Cardiac muscle cell (in vitro differentiated cells and primary cell): ENCODE measurements at regions not wholly inside any gene's neighbourhood (a gene's known extent, or its start where the extent isn't known, plus 50 kb on each side); places are given as distances from the start of the nearest gene placed in this dataset.

ENCODE experiments used
- DNase-seq, 2 donors: peaks; one replicate each; pipeline versions ENCODE4 v3.0.0 to v3.0.0-alpha.2; 2010 to 2017; ENCODE audit warnings: low read depth in 1 of 2, low spot score in 1 of 2
- H3K27ac ChIP-seq: fragments of 200-600 bp; sonication (generic); 2 replicates; pipeline ENCODE4 v1.5.1; 2016
- H3K27me3 ChIP-seq: fragments of 200-600 bp; sonication (generic); 2 replicates; pipeline ENCODE4 v1.6.0; 2016; ENCODE audit warnings: control low read depth
- H3K36me3 ChIP-seq: fragments of 200-600 bp; sonication (generic); 2 replicates; pipeline ENCODE4 v1.5.1; 2016; ENCODE audit warnings: control low read depth
- H3K4me1 ChIP-seq: fragments of 200-600 bp; sonication (generic); 2 replicates; pipeline ENCODE4 v1.8.1; 2017; ENCODE audit warnings: low read depth, mild to moderate bottlenecking, mixed run types
- H3K4me3 ChIP-seq: fragments of 200-600 bp; sonication (generic); 2 replicates; pipeline ENCODE4 v1.5.1; 2016; ENCODE audit warnings: mild to moderate bottlenecking
- H3K9me3 ChIP-seq: fragments of 200-600 bp; sonication (generic); 2 replicates; pipeline ENCODE4 v1.5.1; 2017; ENCODE audit warnings: low read depth, mild to moderate bottlenecking, control low read depth
- TF ChIP-seq, protein P1 (sequence below): IDR thresholded peaks from 2 replicates; pipeline ENCODE4 v1.5.1; 2012; ENCODE audit warnings: low read depth, mild to moderate bottlenecking, low read length

DNA sequence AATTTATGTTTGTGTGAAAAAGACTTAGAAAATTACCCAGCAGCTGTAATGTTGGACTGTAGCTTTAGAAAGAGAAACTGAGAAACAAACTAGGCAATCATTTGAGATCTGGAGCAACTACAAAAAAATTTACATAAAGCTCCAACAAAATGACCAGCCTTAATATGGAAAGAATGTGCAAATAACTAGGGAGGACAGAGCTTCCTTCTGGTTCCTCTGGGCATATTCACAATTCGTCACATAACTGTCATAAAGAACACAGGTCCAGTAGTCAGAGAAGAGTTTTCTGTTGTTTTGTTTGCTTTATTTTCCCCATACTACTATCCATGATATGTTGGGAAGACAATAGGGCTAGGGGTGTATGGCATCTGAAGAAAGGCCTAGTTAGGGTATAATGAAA is 416.8 kb upstream of the DSEL start:
- no peak for DNase-seq
- TF ChIP-seq, protein P1, sequence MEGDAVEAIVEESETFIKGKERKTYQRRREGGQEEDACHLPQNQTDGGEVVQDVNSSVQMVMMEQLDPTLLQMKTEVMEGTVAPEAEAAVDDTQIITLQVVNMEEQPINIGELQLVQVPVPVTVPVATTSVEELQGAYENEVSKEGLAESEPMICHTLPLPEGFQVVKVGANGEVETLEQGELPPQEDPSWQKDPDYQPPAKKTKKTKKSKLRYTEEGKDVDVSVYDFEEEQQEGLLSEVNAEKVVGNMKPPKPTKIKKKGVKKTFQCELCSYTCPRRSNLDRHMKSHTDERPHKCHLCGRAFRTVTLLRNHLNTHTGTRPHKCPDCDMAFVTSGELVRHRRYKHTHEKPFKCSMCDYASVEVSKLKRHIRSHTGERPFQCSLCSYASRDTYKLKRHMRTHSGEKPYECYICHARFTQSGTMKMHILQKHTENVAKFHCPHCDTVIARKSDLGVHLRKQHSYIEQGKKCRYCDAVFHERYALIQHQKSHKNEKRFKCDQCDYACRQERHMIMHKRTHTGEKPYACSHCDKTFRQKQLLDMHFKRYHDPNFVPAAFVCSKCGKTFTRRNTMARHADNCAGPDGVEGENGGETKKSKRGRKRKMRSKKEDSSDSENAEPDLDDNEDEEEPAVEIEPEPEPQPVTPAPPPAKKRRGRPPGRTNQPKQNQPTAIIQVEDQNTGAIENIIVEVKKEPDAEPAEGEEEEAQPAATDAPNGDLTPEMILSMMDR, result no peak
- H3K9me3 ChIP-seq, result no peaks in the 10 kb centered on the region

DNA sequence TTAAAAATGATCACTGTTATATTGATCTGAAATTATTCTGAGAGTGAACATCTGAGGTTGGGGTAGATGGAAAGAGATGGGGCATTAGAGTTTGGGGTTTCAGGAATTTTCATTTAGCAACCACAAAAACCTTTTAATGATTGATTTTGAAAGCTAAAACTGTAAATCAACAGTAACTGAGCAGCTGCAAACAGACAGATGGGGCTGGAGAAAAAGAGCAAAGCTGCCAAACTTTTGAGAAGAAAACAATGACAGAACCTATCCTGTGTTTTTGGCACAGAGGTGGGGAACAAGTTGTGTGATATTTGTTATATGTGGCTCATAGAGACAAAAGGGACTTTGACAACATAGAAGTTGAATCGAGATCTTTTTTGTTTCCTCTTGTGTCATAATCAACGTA is 415.8 kb upstream of the DSEL start:
- DNase-seq, result no peak
- no peaks in the 10 kb centered on the region for H3K36me3 ChIP-seq
- H3K27me3 ChIP-seq, result no peaks in the 10 kb centered on the region
- H3K27ac ChIP-seq, result no peak overlapping the region
- no peaks in the 10 kb centered on the region for H3K9me3 ChIP-seq
- TF ChIP-seq, protein P1, result no peak
- no peaks in the 10 kb centered on the region for H3K4me1 ChIP-seq
- no peak overlapping the region for H3K4me3 ChIP-seq

More for the DNA sequence above, 416.8 kb upstream of the DSEL start:
- Histone ChIP-seq H3K4me3 (no peak overlapping the region), H3K4me1 (no peaks in the 10 kb centered on the region), H3K36me3 (no peaks in the 10 kb centered on the region), H3K27me3 (no peaks in the 10 kb centered on the region), H3K27ac (no peak overlapping the region)

DNA sequence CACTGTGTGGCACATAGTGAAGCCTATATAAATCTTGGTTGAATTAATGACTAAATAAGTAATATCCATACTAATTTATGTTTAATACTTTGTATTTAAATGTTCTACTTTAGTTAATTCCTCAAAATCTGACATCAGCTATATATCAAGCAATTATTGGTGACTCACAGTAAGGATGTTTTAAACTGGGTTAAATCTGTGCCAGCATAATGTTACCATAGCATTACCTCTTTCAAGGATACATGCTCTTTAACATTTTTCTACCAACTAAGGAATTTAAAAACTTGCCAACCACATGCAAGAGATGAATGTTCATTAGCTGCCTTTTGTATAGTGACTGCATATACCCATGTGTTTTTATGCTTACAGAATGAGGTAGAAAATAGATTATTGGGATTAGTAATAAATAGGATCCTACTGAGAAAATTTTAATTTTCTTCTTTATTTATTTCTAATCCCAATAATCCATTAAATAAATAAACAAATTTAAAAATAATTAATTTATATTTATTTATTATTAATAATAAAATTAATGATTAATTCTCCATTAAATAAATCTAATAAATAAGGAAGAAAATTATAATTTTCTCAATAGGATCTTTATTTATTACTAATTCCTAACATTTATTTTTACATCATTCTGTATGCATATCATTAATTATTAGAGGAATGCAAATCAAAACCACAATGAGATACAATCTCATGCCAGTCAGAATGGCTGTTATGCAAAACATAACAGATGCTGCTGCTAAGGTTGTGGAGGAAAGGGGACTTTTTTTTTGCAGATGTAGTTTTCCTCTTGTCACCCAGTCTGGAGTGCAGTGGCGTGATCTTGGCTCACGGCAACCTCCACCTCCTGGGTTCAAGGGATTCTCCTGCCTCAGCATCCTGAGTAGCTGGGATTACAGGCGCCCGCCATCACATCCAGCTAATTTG is 410.7 kb upstream of the DSEL start:
- TF ChIP-seq, protein P1, result no peak
- Histone ChIP-seq H3K27me3 (no peaks in the 10 kb centered on the region), H3K36me3 (no peaks in the 10 kb centered on the region), H3K27ac (no peak overlapping the region), H3K9me3 (no peaks in the 10 kb centered on the region), H3K4me1 (no peaks in the 10 kb centered on the region), H3K4me3 (no peak overlapping the region)
- DNase-seq, result no peak

DNA sequence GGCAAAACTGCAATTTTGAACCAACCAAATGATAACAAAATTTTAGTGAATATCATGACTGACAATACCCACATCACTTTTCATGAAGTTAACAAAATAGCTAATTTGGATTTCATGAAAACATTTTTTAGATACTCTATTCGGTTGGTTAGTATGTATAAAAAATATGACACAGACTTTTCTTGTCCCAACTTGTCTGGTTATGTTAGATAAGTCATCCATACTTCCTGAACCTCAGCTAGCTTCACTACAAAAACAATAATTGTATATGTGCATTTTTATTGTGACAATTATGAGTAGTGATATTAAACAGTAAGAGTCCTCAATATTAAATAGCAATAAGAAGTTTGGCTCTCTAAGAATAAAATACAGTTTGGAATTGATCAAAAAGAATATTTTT is 408.1 kb upstream of the DSEL start:
- Histone ChIP-seq H3K27ac (no peak overlapping the region), H3K27me3 (no peaks in the 10 kb centered on the region), H3K36me3 (no peaks in the 10 kb centered on the region), H3K9me3 (no peaks in the 10 kb centered on the region), H3K4me3 (no peak overlapping the region), H3K4me1 (no peaks in the 10 kb centered on the region)
- DNase-seq, result no peak
- TF ChIP-seq, protein P1, result no peak

DNA sequence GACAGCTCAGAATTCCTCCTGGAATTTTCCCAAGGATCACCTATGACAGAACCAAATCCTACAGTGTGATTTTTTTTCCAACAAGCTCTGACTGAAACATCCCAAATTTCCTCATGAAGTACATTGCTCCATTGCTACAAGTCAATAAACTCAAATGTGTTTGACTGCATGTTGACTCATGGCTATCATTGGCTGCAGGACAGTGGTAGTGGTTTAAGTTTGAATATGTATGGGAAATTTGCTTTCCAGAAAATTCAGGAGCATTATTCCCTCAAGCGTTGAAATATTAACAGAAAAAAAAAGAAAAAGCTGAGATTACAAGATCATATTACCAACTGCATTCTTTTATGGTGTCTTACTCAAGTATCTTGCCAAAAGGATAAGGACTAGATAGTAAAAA is 402.8 kb upstream of the DSEL start:
- H3K4me3 ChIP-seq, result no peak overlapping the region

More for the DNA sequence above, 402.8 kb upstream of the DSEL start:
- Histone ChIP-seq H3K27me3 (no peaks in the 10 kb centered on the region), H3K27ac (no peak overlapping the region), H3K36me3 (no peaks in the 10 kb centered on the region), H3K9me3 (no peaks in the 10 kb centered on the region), H3K4me1 (no peaks in the 10 kb centered on the region)
- TF ChIP-seq, protein P1, result no peak
- DNase-seq, result no peak
